Activated T-cell treated with anti-CD3 and anti-CD28 coated beads for 48 hours (primary cell): ENCODE measurements at regions not wholly inside any gene's neighbourhood (a gene's known extent, or its start where the extent isn't known, plus 50 kb on each side); places are given as distances from the start of the nearest gene placed in this dataset.
"Not testable (repeated sequence)": the region's sequence is repeated elsewhere in the genome, so short reads cannot be mapped to it uniquely, and the experiment has no call there.

ENCODE experiments used
- DNase-seq: peaks from one replicate; pipeline ENCODE4 v3.0.0-alpha.2; 2020; ENCODE audit warnings: low read depth

DNA sequence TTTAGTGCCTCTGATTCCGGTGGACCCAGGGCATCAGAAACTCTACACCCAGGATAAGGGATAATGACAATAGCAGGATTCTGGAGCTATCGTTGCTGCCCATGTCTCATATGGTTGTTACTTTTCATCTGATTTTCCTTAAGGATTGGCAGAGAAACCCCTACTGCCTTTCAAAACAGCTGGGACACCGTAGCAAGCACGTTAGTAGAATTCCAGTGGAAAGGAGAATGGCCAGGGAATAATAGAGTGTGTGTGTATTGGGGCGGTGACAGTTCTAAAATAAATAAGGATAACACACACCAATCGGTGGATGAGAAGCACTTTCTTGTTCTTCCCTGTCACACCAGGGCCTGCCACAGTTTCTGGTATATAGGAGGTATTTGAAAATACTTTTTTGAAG lies 251.8 kb downstream of the HAPSTR1 start:
- no peak for DNase-seq

DNA sequence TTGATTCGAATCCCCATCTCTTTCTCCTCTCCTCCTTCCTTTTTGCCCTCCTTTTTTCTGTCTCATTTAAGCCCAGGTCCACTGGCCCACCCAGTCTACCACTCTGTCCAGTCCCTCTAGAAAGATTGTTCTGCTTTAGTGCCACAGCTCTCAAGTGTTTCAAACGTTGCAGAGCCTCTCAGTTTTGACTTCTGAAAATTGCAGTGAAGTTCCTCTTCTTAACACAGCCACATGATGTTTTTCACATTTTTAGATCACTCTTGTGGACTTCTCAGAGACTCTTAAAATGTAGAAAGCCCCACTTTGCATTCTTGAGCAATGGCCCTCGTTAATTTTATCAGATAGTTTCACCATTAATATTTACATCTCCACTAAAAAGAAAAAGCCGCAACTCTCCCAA lies 253.1 kb downstream of the HAPSTR1 start:
- DNase-seq, result no peak

DNA sequence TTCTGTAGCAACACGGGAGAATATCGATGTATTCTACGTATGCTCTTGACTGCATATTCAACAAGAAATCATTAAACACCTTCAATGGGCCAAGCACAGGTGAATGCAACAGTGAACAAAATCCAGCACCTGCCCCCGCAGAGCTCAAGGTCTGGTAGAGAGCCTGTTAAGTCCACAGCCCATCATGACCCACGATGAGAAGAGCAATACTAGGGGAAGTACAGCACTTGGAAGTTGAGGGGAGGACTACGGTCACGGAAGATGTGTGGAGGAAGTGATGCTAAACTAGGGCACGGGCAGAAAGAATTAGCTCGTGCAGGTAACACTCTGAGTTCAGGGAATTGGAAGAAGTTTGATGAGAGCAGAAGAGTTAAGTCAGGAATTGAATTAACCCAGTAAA lies 253.6 kb downstream of the HAPSTR1 start:
- no peak for DNase-seq

DNA sequence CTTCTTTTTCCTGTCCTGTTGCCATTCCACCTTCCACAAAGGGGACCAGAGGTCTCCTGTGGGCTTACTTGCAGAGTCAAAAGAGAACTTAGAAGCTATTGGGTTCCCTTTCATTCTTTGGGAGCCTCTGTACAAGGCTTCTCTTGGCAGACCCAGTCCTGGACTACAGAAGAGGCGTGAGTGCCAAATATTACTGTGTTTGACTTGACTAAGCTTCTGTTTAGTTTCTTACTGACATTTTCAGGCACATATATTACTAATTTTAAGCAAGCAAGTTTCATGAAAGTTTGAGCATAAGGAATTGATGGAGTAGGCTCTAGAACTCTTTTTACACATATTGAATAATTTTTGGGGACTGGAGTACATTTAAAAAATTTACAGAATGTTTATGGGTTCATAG lies 254.4 kb downstream of the HAPSTR1 start:
- DNase-seq, result no peak

DNA sequence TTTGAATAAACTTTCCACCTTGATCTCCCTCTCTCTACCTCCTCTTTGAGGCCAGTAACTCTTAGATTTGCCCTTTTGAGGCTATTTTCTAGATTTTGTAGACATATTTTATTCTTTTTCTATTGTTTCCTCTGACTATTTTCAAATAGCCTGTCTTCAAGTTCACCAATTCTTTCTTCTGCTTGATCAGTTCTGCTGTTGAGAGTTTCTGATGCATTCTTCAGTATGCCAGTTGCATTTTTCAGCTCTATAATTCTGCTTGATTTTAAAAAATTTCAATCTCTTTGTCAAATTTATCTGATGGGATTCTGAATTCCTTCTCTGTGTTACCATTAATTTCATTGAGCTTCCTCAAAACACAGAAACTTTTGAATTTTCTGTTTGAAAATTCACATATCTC lies 257.5 kb downstream of the HAPSTR1 start:
- DNase-seq, result no peak

DNA sequence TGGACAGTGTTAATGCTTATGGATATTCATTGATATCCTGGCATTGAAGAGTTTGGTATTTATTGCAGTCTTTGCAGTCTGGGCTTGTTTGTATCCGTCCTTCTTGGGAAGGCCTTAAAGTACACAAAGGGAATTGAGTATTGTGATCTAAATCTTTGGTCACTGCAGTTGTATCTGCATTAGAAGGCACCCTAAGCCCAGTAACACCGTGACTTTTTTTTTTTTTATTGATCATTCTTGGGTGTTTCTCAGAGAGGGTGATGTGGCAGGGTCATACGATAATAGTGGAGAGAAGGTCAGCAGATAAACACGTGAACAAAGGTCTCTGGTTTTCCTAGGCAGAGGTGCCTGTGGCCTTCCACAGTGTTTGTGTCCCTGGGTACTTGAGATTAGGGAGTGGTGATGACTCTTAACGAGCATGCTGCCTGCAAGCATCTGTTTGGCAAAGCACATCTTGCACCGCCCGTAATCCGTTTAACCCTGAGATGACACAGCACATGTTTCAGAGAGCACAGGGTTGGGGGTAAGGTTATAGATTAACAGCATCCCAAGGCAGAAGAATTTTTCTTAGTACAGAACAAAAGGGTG lies 258.0 kb downstream of the HAPSTR1 start:
- DNase-seq, result not testable (repeated sequence)

DNA sequence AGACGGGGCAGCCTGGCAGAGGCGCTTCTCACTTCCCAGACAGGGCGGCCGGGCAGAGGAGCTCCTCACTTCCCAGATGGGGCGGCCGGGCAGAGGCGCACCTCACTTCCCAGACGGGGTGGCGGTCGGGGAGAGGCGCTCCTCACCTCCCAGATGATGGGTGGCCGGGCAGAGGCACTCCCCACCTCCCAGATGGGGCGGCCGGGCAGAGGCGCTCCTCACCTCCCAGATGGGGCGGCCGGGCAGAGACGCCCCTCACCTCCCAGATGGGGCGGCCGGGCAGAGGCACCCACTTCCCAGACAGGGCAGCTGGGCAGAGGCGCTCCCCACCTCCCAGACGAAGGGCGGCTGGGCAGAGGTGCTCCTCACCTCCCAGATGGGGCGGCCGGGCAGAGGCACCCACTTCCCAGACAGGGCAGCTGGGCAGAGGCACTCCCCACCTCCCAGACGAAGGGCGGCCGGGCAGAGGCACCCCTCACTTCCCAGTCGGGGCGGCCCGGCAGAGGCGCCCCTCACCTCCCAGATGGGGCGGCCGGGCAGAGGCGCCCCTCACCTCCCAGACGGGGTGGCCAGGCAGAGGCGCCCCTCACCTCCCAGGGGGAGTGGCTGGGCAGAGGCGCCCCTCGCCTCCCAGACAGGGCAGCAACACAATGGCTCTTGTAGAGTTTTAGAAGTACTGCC lies 258.8 kb downstream of the HAPSTR1 start:
- DNase-seq, result not testable (repeated sequence)

DNA sequence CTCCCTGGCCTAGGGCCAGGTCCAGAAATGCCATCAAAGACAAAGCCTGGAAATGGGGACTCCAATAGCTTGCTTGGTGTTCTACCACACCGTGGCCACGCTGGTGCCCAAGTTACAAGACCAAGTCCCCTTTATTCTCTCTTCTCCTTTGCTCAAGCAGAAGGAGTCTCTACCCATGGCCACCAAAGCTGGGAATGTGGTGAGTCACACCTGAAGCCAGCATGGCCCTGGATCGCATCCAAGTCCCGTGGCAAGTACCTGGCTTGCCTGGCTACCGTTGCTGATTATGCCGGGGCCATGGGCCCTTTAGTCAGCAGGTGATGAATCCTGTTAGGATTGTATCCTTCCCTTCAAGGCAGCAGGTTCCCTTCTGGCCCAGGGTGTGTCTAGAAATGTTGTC lies 260.0 kb downstream of the HAPSTR1 start:
- DNase-seq, result no peak

DNA sequence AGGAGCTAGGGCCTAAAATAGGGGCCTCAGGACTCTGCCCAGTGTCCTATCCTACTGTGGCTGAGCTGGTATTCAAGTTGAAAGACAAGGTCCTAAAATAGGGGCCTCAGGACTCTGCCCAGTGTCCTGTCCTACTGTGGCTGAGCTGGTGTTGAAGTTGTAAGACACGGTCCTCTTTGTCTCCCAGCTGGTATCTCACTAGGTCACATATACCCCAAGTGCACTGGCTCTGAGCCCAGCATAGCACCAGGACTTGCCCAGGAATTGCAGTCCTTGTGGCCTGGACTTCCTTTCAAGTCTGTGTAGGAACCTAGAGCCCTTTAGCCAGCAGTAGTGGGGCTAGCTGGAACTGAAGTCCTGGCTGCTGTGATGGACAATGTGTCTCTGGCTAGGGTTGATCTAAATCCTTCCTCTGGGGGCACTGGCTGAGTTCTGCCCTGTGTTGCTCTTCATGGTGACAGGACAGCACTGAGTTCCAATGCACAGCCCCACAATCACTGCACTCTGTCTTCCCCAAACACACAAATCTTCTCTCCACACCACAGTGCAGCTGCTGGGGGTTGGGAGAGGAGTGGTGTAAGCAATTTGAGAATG lies 260.5 kb downstream of the HAPSTR1 start:
- DNase-seq, result no peak

DNA sequence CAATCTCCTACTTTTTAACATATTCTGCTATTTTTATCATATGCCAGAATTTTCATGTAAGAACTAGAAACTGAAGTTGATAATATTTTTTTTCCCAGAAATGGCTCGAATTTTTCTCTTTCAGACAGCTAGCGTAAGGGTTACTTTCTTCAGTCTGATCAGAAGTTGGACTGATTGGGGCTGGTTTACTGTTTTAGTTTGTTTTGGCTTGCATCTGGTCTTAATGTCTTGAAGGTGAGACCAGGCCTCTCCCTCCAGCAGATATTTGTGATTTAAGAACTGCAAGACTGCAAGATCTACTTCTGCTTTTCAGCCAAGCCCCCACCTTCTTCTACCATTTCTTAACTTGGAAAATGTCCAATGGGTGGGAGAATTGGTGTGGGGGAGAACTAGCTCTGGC lies 266.4 kb downstream of the HAPSTR1 start:
- DNase-seq, result no peak

DNA sequence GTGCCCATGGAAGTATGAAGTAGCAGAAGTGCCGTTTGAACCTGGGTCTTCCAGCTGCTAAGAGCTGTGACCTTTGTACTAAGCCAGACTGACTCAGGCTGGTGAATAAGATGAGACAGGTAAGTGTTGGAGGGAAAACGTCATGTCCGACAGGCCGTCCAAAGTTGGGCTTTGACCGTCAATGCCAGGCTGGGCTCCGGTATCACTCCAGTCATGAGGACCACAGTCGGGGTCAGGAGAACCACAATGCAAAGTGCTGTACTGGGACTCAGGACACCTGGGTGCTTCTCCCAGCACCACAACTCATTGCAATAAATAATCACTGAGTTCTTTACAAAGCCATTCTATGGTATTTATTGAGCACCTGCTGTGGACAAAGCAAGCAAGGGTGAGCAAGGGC lies 268.6 kb downstream of the HAPSTR1 start:
- DNase-seq, result no peak

DNA sequence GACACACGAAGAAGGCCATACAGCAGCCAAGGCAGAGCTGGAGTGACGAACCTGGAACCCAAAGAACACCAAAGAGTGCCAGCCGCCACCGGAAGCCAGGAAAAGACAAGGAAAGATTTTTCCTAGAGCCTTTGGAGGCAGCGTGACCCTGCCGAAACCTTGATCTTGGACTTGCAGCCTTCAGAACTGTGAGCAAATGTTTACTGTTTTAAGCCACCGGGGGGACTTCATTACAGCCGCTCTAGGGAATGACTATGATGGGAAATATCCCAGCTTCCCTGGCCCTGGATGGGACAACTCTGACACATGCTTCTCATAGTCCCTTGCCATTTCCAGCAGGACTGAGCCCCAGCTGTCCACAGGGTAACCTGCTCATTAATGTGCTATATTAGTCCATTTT lies 270.6 kb downstream of the HAPSTR1 start:
- DNase-seq, result no peak

DNA sequence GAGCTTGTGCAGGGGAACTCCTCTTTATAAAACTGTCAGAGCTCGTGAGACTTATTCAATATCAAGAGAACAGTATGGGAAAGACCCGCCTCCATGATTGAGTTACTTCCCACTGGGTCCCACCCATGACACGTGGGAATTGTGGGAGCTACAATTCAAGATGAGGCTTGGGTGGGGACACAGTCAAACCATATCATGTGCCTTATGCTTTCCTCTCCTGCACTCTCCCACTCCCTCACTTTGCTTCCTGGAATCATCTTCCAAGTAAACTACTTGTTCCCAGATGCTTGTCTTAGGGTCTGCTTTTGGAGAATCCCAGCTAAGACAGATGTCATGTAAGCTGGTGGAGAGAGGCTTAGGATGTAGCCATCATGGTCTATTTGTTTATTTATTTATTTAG lies 271.2 kb downstream of the HAPSTR1 start:
- DNase-seq, result no peak

DNA sequence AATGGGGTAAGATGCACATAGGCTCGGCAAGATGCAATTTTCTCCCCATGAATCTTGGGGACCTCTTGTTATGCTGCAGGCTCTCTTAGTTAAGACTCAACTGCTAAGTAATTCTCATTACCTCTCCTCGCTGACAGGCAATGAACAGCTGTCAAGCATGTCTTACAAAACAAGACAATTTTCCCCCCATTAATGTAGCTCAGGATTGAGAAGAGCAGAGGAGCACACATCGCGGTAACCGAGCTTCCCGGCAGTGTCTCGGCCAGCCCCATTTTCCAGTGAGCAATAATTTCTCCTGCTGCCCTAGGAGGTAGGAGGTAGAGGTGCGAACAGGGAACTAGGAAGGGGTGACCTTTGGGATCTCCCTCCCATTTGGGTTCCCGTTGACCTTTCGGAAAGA lies 272.1 kb downstream of the HAPSTR1 start:
- DNase-seq, result no peak

DNA sequence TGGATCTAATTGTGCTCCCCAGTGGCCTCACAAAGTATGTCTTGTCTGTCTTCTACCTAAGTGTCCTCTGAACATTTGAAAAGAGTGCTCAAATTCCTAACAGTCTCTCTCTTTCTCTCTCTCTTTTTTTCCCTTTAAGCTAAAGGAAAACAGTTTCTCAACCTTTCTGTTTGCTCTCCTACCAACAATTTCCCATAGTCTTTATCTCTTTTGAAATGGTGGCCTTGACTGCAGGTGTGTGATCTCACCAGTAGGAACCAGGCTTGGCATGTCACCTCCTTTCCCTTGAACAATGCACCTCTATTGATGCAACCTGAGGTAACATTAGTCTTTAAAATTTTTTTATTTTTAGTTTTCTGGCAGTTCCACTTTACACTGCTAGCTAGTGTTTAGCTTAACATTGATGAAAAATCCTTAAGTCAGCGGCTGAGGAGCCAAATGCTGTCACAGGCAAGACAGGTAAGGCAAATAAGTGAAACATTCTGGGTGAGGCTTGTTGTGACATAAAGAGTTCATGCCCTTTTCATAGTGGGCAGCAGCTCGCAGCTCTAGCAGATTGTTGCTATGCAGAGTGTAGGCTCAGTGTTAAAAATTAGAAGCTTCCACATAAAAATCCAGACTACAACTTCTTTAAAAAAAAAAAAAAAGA lies 273.4 kb downstream of the HAPSTR1 start:
- DNase-seq, result no peak

DNA sequence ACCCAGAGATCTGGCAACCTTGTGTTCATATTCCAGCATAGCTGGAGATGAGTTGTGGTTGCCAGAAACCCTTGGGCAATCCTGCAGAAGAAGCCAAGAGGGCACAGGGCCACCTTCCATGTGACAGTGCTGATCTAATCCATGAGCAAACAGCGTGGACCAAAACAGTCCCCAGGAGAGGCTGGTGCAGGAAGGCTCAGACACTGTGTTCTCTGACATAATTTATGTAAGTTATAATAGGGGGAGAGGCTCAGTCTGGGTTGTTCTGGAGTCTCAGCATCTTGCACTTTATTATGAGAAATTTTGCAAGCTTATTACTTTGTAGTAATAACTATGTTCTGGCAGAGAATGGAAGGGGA lies 273.9 kb downstream of the HAPSTR1 start:
- DNase-seq, result no peak

DNA sequence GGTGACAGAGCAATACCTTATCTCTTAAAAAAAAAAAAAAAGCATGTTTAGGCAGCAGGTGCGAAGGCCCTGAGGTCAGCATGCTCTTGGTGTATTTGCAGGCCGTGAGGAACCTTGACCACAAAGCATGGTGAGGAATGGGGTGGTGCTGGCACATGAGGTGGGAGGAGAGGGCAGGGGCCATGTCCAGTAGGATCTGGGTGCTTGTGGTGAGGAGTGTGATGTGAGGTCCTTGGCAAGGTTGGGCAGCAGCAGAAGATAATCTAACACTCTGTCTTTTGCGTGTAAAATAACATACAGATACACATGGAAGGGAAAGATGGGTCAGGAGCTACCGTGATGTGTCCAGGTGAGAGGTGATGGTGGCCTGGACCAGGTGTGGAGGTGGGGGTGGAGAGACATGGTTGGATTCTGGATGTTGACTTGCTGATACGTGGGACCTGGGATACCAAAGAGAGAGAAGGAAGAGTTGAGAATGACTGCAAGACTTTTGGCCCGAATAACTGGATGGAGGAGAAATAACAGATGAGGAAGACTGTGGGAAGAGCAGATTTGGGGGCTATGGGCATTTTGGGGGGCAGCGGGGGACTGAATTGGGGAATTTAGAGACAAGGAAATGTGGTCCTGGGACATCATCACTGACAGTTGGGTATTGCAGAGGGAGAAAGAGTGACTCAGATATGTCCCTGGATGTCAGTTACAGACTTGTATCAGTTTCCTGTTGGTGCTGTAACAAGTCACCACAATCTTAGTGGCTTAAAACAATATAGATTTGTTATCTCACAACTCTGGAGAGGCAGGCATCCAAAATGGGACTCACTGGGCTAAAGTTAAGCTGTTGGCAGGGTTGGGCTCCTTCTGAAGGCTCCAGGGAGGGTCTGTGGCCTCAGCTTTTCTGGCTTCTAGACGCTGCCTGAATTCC lies 274.9 kb downstream of the HAPSTR1 start:
- DNase-seq, result no peak

DNA sequence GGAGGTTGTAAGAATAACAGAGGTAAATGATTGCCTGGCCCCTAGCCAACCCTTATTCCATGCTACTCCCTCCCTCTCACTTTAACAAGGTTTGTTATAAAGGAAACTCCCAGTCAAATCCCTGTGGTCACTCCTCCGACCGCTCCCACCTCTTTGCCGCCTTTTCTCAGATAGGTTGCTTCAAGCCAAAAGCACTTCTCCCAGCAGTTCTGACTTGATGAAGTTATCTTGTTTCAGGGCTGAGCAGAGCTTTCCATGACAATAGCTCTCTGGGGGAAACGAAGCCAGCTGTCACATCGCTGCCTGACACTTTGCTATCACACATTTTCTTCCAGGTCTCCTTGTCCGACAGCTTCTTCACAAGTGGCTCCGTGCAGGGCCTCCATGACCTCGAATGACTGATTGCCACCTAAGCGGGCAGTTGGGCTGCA lies 278.6 kb downstream of the HAPSTR1 start:
- no peak for DNase-seq

DNA sequence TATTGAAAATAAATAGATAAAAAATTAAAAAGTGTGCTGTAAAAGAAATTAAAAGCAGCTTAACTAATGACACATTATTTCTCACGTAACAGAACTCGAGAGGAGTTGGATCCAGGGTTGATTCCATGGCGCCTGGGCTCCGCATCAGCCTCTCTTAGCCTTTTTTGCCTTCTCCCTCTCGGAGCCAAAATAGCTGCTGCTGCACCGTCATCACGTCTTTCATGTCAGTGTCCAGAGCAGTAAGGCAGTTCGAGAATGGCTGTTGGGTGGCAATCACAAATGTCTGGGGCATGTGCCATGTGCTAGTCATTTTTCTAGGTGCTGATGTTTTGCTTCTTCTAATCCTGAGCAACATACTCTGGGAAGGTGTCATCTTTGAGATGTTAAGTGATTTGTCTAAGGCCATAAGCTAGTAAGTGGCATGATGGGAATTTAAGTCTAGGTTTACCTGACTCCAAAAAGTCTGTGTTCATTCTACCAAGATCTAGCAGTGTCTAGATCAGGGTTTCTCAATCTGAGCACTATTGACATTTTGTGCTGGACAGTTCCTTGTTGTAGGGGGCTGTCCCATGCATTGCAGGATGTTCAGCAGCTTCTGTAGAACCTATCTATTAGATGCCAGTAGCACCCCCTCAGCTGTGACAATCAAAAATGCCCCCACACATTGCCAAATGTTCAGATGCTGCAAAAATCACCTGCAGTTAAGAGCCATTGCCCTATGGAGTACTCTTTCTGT lies 280.4 kb downstream of the HAPSTR1 start:
- DNase-seq, result no peak

DNA sequence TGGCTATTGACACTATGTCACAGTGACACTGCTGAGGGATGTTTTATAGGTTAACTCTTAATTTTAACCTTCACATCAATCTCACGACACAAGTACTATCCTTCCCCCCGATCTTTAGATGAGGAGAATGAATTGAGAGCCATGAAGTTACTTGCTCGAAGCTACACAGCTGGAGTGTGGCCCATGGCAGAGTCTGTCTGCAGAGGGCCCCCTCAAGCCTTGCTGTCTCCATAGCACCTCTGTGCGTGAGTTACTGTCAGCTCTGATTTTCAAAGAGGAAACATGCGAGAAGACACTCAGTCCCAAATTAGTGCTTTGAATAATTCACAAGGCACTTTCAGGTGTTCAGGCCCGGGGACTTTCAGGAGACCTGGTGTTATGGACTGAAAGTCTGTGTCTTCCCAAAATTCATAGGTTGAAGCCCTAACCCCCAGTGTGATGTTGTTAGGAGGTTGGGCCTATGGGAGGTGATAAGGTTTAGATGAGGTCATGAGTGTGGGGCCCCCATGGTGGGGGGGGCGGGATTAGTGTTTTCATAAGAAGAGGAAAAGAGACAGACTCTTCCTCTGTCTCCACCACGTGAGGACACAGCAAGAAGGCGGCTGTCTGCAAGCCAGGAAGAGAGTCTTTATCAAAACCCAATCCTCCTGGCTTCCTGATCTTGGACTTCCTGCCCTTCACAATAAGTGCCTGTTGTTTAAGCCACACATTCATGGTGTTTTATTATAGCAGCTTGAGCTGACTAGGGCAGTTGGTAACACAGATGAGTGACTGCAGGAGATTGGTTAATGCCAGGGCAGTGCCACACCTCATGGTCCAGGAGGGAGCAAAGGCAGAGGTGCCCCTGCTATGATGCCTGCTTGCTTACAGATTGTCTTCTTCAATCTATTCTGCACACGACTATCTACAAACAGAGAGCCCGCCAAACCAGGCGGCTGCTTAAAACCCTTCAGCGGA lies 281.8 kb downstream of the HAPSTR1 start:
- DNase-seq, result no peak
